Esophagus squamous epithelium (tissue), 4 donors: ENCODE measurements at regions not wholly inside any gene's neighbourhood (a gene's known extent, or its start where the extent isn't known, plus 50 kb on each side); places are given as distances from the start of the nearest gene placed in this dataset.

Experiments used
- POLR2A ChIP-seq, 4 donors: fragments of 450-650 bp; IDR thresholded peaks; one replicate each; pipeline ENCODE4 v1.6.1; 2017; ENCODE audit warnings: antibody characterized with exemption in 4 of 4, mild to moderate bottlenecking in 4 of 4, moderate library complexity in 3 of 4
- TF ChIP-seq, protein P1 (sequence below), 6 experiments: fragments of 450-650 bp in 4 of 6; fragments of 200-600 bp in 2 of 6; sonication (generic) in 2 of 6; IDR thresholded peaks; one replicate each; pipeline ENCODE4 v1.5.1; 2016 to 2019; ENCODE audit warnings: antibody characterized with exemption in 6 of 6, mild to moderate bottlenecking in 4 of 6, moderate library complexity in 4 of 6

GRCh38 chr7:125618516-125618915 is 688.9 kb upstream of the POT1 start:
- TF ChIP-seq, protein P1, sequence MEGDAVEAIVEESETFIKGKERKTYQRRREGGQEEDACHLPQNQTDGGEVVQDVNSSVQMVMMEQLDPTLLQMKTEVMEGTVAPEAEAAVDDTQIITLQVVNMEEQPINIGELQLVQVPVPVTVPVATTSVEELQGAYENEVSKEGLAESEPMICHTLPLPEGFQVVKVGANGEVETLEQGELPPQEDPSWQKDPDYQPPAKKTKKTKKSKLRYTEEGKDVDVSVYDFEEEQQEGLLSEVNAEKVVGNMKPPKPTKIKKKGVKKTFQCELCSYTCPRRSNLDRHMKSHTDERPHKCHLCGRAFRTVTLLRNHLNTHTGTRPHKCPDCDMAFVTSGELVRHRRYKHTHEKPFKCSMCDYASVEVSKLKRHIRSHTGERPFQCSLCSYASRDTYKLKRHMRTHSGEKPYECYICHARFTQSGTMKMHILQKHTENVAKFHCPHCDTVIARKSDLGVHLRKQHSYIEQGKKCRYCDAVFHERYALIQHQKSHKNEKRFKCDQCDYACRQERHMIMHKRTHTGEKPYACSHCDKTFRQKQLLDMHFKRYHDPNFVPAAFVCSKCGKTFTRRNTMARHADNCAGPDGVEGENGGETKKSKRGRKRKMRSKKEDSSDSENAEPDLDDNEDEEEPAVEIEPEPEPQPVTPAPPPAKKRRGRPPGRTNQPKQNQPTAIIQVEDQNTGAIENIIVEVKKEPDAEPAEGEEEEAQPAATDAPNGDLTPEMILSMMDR (IDR thresholded peaks at IDR 0.05) = no peak
- no peak for TF ChIP-seq POLR2A (IDR thresholded peaks at IDR 0.05)
